SU-DHL-6 (cell line): ENCODE measurements at regions not wholly inside any gene's neighbourhood (a gene's known extent, or its start where the extent isn't known, plus 50 kb on each side); places are given as distances from the start of the nearest gene placed in this dataset.

Source experiments
- H2AFZ ChIP-seq: fragments of 200-600 bp; sonication (generic); 2 replicates; pipeline ENCODE4 v1.6.1; 2014; ENCODE audit warnings: low read depth, mild to moderate bottlenecking, moderate library complexity, mixed read lengths, antibody characterized with exemption, low read length; ENCODE audit not compliant: severe bottlenecking
- H3F3A ChIP-seq: fragments of 200-600 bp; shearing (Covaris generic); 2 replicates; pipeline ENCODE4 v1.6.0; 2016; ENCODE audit warnings: antibody characterized with exemption, mild to moderate bottlenecking; ENCODE audit not compliant: insufficient read depth
- H3K27ac ChIP-seq: fragments of 200-600 bp; sonication (generic); 2 replicates; pipeline ENCODE4 v1.5.1; 2016; ENCODE audit warnings: low read depth, mild to moderate bottlenecking, low read length, moderate library complexity, mixed read lengths
- H3K27me3 ChIP-seq: fragments of 200-600 bp; sonication (generic), shearing (Covaris generic); 2 replicates; pipeline ENCODE4 v1.6.0; 2014; ENCODE audit warnings: mild to moderate bottlenecking, low read length
- H3K36me3 ChIP-seq: fragments of 200-600 bp; sonication (generic); 2 replicates; pipeline ENCODE4 v1.6.1; 2014; ENCODE audit warnings: mild to moderate bottlenecking, low read length, mixed read lengths
- H3K4me2 ChIP-seq: fragments of 300-600, 200-600 bp; shearing (Covaris generic), sonication (generic); 2 replicates; pipeline ENCODE4 v1.6.0; 2014; ENCODE audit warnings: low read length, low read depth, mild to moderate bottlenecking; ENCODE audit not compliant: poor library complexity, severe bottlenecking
- H3K4me3 ChIP-seq: fragments of 200-600 bp; sonication (generic); 2 replicates; pipeline ENCODE4 v1.5.1; 2014; ENCODE audit warnings: antibody characterized with exemption, low read length, mild to moderate bottlenecking, mixed read lengths; ENCODE audit not compliant: insufficient read depth, poor library complexity, severe bottlenecking
- H3K79me2 ChIP-seq: fragments of 200-600 bp; sonication (generic); 2 replicates; pipeline ENCODE4 v1.6.1; 2014; ENCODE audit warnings: mild to moderate bottlenecking, low read length, moderate library complexity; ENCODE audit not compliant: insufficient read depth
- H3K9ac ChIP-seq: fragments of 200-600 bp; sonication (generic); 2 replicates; pipeline ENCODE4 v1.7.0; 2014; ENCODE audit warnings: mild to moderate bottlenecking, low read length
- H3K9me2 ChIP-seq: fragments of 200-600 bp; sonication (generic); replicated peaks from 2 replicates; pipeline ENCODE4 v1.6.1; 2014; ENCODE audit warnings: low read length; ENCODE audit not compliant: insufficient read depth
- H3K9me3 ChIP-seq: fragments of 200-600 bp; sonication (generic); 2 replicates; pipeline ENCODE4 v1.6.1; 2014; ENCODE audit warnings: low read length, mixed read lengths; ENCODE audit not compliant: insufficient read depth
- H4K20me1 ChIP-seq: fragments of 200-600 bp; sonication (generic); 2 replicates; pipeline ENCODE4 v1.6.1; 2014; ENCODE audit warnings: low read depth, mild to moderate bottlenecking, antibody characterized with exemption, low read length, moderate library complexity, mixed read lengths
- EZH2phosphoT487 ChIP-seq: fragments of 200-600 bp; sonication (generic), shearing (Covaris generic); conservative IDR thresholded peaks from 2 replicates; pipeline ENCODE4 v1.6.1; 2018; ENCODE audit warnings: mild to moderate bottlenecking, antibody characterized with exemption, low read length, moderate library complexity, mixed read lengths
- TF ChIP-seq, protein P1 (sequence below): fragments of 200-600 bp; sonication (generic); IDR thresholded peaks from one replicate; pipeline ENCODE4 v1.5.1; 2017; ENCODE audit warnings: antibody characterized with exemption, mild to moderate bottlenecking, low read length, moderate library complexity; ENCODE audit not compliant: insufficient read depth, poor library complexity, severe bottlenecking

GRCh38 chr3:74353039-74353438 lies 261.4 kb downstream of the CNTN3 start:
- Histone ChIP-seq H3K9me3 (no peaks in the 10 kb centered on the region), H3K4me2 (no peak overlapping the region)

GRCh38 chr3:74352166-74352565 lies 262.3 kb downstream of the CNTN3 start:
- TF ChIP-seq, protein P1, sequence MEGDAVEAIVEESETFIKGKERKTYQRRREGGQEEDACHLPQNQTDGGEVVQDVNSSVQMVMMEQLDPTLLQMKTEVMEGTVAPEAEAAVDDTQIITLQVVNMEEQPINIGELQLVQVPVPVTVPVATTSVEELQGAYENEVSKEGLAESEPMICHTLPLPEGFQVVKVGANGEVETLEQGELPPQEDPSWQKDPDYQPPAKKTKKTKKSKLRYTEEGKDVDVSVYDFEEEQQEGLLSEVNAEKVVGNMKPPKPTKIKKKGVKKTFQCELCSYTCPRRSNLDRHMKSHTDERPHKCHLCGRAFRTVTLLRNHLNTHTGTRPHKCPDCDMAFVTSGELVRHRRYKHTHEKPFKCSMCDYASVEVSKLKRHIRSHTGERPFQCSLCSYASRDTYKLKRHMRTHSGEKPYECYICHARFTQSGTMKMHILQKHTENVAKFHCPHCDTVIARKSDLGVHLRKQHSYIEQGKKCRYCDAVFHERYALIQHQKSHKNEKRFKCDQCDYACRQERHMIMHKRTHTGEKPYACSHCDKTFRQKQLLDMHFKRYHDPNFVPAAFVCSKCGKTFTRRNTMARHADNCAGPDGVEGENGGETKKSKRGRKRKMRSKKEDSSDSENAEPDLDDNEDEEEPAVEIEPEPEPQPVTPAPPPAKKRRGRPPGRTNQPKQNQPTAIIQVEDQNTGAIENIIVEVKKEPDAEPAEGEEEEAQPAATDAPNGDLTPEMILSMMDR, result no peak
- no peak for TF ChIP-seq EZH2phosphoT487
- Histone ChIP-seq H3K9me3 (no peaks in the 10 kb centered on the region), H3K9me2 (no peaks in the 10 kb centered on the region), H3K9ac (no peak overlapping the region), H3K4me3 (no peak overlapping the region), H3K4me2 (no peak overlapping the region), H3K27me3 (no peaks in the 10 kb centered on the region), H3F3A (no peaks in the 10 kb centered on the region), H3K36me3 (no peaks in the 10 kb centered on the region), H4K20me1 (no peaks in the 10 kb centered on the region), H3K79me2 (no peaks in the 10 kb centered on the region), H3K27ac (no peak overlapping the region), H2AFZ (no peak overlapping the region)

More at GRCh38 chr3:74353039-74353438, 261.4 kb downstream of the CNTN3 start:
- Histone ChIP-seq H3K4me3 (no peak overlapping the region), H4K20me1 (no peaks in the 10 kb centered on the region), H3K36me3 (no peaks in the 10 kb centered on the region), H3F3A (no peaks in the 10 kb centered on the region), H3K9me2 (no peaks in the 10 kb centered on the region), H3K9ac (no peak overlapping the region), H2AFZ (no peak overlapping the region), H3K79me2 (no peaks in the 10 kb centered on the region), H3K27ac (no peak overlapping the region), H3K27me3 (no peaks in the 10 kb centered on the region)
- TF ChIP-seq, protein P1, result no peak
- no peak for TF ChIP-seq EZH2phosphoT487

- Histone ChIP-seq H4K20me1 (no peaks in the 10 kb centered on the region), H3K4me2 (no peak overlapping the region), H3F3A (no peaks in the 10 kb centered on the region), H2AFZ (no peak overlapping the region), H3K9me2 (no peaks in the 10 kb centered on the region), H3K9ac (no peak overlapping the region), H3K27me3 (no peaks in the 10 kb centered on the region), H3K9me3 (no peaks in the 10 kb centered on the region), H3K79me2 (no peaks in the 10 kb centered on the region), H3K36me3 (no peaks in the 10 kb centered on the region), H3K4me3 (no peak overlapping the region), H3K27ac (no peak overlapping the region)
- TF ChIP-seq, protein P1, result no peak
- TF ChIP-seq EZH2phosphoT487, result no peak
These were observed 263.2 kb downstream of the CNTN3 start for GRCh38 chr3:74351213-74351612.
